ENCODE measurements at regions not wholly inside any gene's neighbourhood (a gene's known extent, or its start where the extent isn't known, plus 50 kb on each side); places are given as distances from the start of the nearest gene placed in this dataset.

- TF ChIP-seq ZBTB11 (CRISPR knock-in tag; IDR thresholded peaks at IDR 0.05) (no peak), SNRNP70 (optimal IDR thresholded peaks at IDR 0.05; ENCODE audit: low read depth, low read length) (no peak), ILK (tag; IDR thresholded peaks at IDR 0.05; ENCODE audit: borderline replicate concordance, low read depth) (no peak), ZNF76 (CRISPR knock-in tag; IDR thresholded peaks at IDR 0.05; ENCODE audit: borderline replicate concordance) (no peak), ZBTB17 (CRISPR knock-in tag; IDR thresholded peaks at IDR 0.05) (no peak), HNRNPK (IDR thresholded peaks at IDR 0.05; ENCODE audit: low read depth, low read length, poor library complexity, severe bottlenecking) (no peak), DPF2 (IDR thresholded peaks at IDR 0.05) (no peak), ZNF449 (CRISPR knock-in tag; IDR thresholded peaks at IDR 0.05) (no peak), CTCF (IDR thresholded peaks at IDR 0.05 in 2 of 3, conservative IDR thresholded peaks at IDR 0.05 in 1 of 3; ENCODE audit: insufficient read depth in 2 of 3, low read depth in 1 of 3, low read length in 3 of 3) (no peak), TFAM (CRISPR knock-in tag; conservative IDR thresholded peaks at IDR 0.05) (no peak), EZH2 (IDR thresholded peaks at IDR 0.05; ENCODE audit: borderline replicate concordance, low read depth, low read length) (no peak), SRSF7 (optimal IDR thresholded peaks at IDR 0.05; ENCODE audit: low read depth, low read length) (no peak), HMG20B (CRISPR knock-in tag; IDR thresholded peaks at IDR 0.05) (no peak)
Measured at GRCh38 chr14:89681086-89682018, 264.3 kb upstream of the FOXN3 start.
